HL-60 (cell line): ENCODE measurements at regions not wholly inside any gene's neighbourhood (a gene's known extent, or its start where the extent isn't known, plus 50 kb on each side); places are given as distances from the start of the nearest gene placed in this dataset.

Source experiments
- DNase-seq, 2 experiments: peaks; one replicate each; pipeline ENCODE4 v3.0.0-alpha.2; 2010 to 2020; ENCODE audit warnings: low read depth in 1 of 2, low spot score in 1 of 2
- H3K27ac ChIP-seq: fragments of 250-450 bp; sonication (Bioruptor Pico); replicated peaks from 2 replicates; pipeline ENCODE4 v1.5.1; 2020; ENCODE audit warnings: mild to moderate bottlenecking, moderate library complexity
- H3K27me3 ChIP-seq: fragments of 250-450 bp; sonication (Bioruptor Pico); 2 replicates; pipeline ENCODE4 v1.5.1; 2021; ENCODE audit warnings: mild to moderate bottlenecking, moderate library complexity; ENCODE audit not compliant: insufficient read depth, poor library complexity, severe bottlenecking
- H3K4me3 ChIP-seq: replicated peaks from 2 replicates; pipeline ENCODE4 v1.5.1; 2011; ENCODE audit warnings: mild to moderate bottlenecking, control low read depth, low read length; ENCODE audit not compliant: insufficient read depth
- GABPA ChIP-seq: IDR thresholded peaks from 2 replicates; pipeline ENCODE4 v1.6.1; 2012; ENCODE audit warnings: low read depth
- POLR2AphosphoS5 ChIP-seq: IDR thresholded peaks from 2 replicates; pipeline ENCODE4 v1.6.1; 2012; ENCODE audit warnings: low read depth
- SPI1 ChIP-seq: IDR thresholded peaks from 2 replicates; pipeline ENCODE4 v1.6.1; 2012; ENCODE audit warnings: low read depth, mild to moderate bottlenecking, borderline replicate concordance
- TF ChIP-seq, protein P1 (sequence below): IDR thresholded peaks from one replicate; pipeline ENCODE4 v1.5.1; 2011; ENCODE audit warnings: low read length, control low read depth, inconsistent platforms; ENCODE audit not compliant: insufficient read depth
- TF ChIP-seq, protein P2 (sequence below): IDR thresholded peaks from 2 replicates; pipeline ENCODE4 v1.6.1; 2012; ENCODE audit warnings: low read depth; ENCODE audit not compliant: insufficient replicate concordance

DNA sequence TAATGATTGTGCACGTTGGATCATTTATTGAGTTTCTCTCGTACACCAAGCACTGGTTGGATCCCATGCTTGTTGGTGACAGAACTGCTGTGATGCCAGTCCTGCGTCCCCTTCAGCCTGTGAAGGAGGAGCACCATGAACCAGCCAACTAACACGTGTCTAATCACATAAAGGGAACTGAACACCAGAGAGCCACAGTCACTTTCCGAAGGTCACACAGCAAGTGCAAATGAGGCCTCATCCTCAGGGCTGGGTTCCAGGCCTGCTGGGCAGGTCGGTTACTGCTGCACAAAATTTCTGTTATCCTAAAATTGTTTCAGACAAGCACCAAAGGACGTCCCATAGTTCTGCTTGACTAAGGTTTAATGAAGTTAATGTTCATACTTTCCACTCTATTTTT is 332.0 kb upstream of the ZNF32 start:
- Histone ChIP-seq H3K27ac (no peak overlapping the region), H3K27me3 (no peaks in the 10 kb centered on the region), H3K4me3 (no peak overlapping the region)
- TF ChIP-seq POLR2AphosphoS5: no peak
- TF ChIP-seq, protein P1, sequence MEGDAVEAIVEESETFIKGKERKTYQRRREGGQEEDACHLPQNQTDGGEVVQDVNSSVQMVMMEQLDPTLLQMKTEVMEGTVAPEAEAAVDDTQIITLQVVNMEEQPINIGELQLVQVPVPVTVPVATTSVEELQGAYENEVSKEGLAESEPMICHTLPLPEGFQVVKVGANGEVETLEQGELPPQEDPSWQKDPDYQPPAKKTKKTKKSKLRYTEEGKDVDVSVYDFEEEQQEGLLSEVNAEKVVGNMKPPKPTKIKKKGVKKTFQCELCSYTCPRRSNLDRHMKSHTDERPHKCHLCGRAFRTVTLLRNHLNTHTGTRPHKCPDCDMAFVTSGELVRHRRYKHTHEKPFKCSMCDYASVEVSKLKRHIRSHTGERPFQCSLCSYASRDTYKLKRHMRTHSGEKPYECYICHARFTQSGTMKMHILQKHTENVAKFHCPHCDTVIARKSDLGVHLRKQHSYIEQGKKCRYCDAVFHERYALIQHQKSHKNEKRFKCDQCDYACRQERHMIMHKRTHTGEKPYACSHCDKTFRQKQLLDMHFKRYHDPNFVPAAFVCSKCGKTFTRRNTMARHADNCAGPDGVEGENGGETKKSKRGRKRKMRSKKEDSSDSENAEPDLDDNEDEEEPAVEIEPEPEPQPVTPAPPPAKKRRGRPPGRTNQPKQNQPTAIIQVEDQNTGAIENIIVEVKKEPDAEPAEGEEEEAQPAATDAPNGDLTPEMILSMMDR: no peak
- TF ChIP-seq GABPA: no peak
- TF ChIP-seq, protein P2, sequence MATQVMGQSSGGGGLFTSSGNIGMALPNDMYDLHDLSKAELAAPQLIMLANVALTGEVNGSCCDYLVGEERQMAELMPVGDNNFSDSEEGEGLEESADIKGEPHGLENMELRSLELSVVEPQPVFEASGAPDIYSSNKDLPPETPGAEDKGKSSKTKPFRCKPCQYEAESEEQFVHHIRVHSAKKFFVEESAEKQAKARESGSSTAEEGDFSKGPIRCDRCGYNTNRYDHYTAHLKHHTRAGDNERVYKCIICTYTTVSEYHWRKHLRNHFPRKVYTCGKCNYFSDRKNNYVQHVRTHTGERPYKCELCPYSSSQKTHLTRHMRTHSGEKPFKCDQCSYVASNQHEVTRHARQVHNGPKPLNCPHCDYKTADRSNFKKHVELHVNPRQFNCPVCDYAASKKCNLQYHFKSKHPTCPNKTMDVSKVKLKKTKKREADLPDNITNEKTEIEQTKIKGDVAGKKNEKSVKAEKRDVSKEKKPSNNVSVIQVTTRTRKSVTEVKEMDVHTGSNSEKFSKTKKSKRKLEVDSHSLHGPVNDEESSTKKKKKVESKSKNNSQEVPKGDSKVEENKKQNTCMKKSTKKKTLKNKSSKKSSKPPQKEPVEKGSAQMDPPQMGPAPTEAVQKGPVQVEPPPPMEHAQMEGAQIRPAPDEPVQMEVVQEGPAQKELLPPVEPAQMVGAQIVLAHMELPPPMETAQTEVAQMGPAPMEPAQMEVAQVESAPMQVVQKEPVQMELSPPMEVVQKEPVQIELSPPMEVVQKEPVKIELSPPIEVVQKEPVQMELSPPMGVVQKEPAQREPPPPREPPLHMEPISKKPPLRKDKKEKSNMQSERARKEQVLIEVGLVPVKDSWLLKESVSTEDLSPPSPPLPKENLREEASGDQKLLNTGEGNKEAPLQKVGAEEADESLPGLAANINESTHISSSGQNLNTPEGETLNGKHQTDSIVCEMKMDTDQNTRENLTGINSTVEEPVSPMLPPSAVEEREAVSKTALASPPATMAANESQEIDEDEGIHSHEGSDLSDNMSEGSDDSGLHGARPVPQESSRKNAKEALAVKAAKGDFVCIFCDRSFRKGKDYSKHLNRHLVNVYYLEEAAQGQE: no peak
- TF ChIP-seq SPI1: no peak
- no peak for DNase-seq

DNA sequence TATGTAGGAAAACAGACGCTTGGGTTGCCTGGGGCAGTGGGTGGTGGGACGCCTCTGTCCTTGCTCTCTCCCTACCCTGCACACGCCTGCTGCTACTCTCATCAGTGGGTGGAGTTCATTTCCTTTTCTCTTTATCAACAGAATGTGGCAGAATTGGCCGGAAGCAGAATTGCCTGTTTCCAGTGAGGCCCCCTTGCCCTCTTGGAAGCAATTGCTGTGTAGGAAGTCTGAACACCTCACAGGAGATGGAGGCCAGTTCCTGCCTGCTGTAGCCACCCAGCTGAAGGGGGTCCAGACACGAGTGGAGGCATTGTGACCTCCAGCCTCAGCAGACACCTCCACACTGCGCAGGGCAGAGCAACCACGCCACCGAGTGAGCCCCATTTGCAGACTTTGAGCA is 331.6 kb upstream of the ZNF32 start:
- no peak overlapping the region for H3K4me3 ChIP-seq
- H3K27ac ChIP-seq: no peak overlapping the region
- TF ChIP-seq, protein P1: no peak
- TF ChIP-seq POLR2AphosphoS5: no peak
- TF ChIP-seq SPI1: no peak
- TF ChIP-seq GABPA: no peak
- TF ChIP-seq, protein P2: no peak
- no peaks in the 10 kb centered on the region for H3K27me3 ChIP-seq
- no peak for DNase-seq

DNA sequence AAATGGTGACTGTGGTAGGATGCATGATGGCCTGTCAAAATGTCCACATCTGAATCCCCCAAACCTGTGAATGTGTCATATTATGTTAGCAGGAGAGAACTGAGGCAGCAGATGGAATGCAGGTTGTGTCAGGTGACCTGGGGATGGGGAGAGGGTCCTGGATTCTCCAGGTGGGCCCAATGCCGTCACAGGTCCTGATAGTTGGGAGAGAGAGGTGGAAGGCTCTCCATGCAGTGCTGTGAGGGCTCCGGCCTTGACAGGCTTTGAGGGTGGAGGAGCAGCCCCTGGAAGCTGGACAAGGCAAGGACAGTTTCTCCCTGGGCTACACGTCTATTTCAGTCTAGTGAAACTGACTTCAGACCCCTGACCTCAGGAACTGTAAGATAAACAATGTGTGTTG is 330.9 kb upstream of the ZNF32 start:
- H3K4me3 ChIP-seq: no peak overlapping the region
- no peak for DNase-seq
- TF ChIP-seq, protein P1: no peak
- TF ChIP-seq SPI1 (no peak), GABPA (no peak), POLR2AphosphoS5 (no peak)
- TF ChIP-seq, protein P2: no peak
- H3K27ac ChIP-seq: no peak overlapping the region
- H3K27me3 ChIP-seq: no peaks in the 10 kb centered on the region
